HG02798 (cell line): ENCODE measurements at regions not wholly inside any gene's neighbourhood (a gene's known extent, or its start where the extent isn't known, plus 50 kb on each side); places are given as distances from the start of the nearest gene placed in this dataset.

Experiments
- ATAC-seq: cut with Tn5 transposase; IDR thresholded peaks from one replicate; pipeline ENCODE4 v1.9.1; 2021; ENCODE audit warnings: mild to moderate bottlenecking; ENCODE audit not compliant: unreplicated experiment, poor library complexity

DNA sequence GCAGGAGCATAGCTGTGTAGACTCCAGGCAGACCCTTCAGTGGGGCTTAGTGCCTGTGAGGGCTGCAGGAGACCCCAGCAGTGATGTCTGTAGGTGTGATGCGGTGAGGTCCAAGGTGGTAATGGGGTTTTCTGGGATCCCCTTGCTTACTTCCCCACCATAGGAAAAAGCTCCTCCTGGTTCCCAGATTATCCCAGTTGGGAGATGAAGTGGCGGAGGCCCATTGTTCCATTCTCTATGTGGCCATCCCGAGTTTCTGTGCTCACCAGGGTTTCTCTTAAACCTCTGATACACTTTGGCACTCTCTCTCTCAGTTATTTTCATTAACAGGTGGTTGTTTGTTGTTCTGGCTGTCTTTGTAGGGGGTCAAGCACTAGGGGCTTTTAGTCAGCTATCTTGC is 146.7 kb upstream of the IGF1R start:
- no peak for ATAC-seq

DNA sequence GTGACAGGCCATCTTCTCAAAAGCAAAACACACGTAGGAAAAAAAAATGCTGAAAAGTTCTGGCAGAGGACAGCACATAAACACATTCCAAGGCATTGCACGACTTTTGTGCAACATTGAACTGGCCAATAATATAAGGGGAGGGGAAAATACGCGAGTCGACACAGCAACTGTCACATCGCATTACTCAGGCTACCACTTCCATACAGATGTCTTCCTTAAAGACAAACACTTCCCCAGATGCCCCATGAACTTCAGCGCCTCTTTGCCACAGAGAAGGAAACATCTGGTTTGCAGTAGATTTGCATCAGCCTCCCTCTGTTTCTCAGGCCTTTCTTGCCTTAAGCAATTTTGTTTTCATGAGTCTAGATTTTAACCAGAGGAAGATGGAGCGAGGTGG is 144.4 kb upstream of the IGF1R start:
- ATAC-seq, result no peak

DNA sequence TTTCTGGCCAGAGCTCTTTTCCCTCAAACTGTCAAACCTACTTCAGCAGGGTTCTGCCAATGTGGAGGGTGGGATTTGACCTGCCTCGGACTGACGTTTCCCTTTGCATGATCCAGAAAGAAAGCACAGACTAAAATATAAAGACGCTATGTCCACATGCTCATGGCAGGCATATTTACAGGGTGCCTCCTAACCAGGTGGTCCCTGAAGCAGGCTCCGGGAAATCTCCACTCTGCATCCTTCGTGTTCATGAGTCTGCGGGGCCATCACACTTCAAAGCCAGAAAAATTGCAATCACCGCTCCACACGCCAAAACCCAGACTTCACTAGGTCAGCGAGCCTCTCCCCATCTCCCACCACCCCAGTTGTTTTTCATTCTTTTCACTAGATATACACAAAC is 143.3 kb upstream of the IGF1R start:
- ATAC-seq, result no peak

DNA sequence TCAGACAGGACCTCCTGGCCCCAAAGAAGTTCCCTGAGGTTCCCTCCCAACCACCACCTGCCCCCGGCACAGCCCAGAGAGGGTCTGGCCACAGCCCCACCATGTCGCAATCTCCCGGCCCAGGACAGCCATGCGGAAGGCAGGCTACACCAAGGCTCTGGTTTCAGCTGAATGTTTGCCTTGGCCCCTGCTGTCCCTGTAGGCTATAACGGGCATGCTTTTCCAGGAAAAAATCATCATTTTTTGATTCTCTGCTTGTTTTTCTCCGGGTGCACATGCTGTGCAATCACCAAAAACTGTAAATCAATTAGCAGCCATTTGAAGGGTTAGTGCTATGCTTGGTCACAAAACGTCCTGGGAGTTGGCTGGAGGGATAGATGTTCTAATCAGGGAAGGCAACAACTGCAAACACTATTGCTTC is 142.7 kb upstream of the IGF1R start:
- no peak for ATAC-seq

DNA sequence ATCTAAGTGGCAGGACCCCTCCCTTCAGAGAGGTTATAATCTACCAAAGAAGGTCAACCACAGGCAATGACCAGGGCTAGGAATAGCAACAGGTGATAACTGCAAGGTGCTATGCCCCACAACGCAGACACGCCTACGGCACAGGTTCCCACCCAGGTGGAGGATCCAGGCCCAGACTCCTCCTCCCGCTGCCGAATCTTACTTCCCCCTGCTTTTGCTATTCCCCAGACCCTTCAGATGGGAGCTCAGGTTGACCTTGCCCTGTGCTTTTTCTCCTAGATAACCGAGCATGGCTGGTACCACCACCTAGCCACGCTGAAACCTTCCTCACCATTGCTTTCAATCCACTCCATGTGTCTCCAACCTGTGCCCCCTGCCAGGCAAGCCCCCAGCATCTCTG is 142.2 kb upstream of the IGF1R start:
- no peak for ATAC-seq

DNA sequence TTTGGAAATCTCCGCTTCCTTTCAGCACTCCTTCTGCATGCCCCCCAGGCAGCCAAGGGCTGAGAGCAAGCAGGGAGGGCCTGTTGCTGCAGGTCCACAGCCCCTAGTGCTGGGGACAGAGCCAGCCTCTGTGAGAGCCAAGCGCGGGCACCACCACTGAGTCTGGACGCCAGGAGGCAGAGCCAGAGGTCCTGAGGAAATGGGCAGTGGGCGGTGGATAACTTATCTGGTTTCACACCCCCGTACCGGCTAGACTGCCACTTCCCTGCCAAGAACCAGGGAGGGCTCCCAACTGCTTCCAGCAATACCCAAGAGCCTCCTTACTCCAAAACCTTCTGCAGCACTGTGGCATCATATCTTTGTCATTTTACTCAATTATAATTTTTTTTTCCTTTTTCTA is 141.6 kb upstream of the IGF1R start:
- ATAC-seq, result no peak

DNA sequence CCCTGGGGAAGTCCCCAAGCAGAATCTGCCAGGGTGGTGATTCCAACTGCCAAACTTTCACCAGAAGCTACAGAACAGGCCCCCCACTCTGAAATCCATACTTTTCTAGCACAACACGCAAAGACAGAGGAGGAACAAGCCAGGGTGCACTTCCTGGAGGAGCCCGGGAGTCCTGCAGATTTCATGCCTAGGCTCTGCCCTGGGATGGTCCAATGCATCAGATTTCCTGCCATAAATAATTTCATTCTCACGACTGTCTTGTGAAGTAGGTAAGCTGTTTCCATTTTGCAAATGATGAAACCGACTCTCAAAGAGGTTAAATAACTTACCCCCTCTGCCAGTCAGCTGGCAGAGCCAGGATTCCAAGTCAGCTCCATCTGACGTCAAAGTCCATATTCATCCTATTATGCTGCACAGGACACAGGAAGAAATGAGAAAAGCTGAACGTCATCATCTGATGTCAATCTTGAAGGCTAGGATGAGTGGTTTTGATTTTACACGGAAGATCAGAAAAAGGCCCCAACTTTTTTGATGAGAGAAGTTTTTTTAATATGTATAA is 134.8 kb upstream of the IGF1R start:
- ATAC-seq, result no peak

DNA sequence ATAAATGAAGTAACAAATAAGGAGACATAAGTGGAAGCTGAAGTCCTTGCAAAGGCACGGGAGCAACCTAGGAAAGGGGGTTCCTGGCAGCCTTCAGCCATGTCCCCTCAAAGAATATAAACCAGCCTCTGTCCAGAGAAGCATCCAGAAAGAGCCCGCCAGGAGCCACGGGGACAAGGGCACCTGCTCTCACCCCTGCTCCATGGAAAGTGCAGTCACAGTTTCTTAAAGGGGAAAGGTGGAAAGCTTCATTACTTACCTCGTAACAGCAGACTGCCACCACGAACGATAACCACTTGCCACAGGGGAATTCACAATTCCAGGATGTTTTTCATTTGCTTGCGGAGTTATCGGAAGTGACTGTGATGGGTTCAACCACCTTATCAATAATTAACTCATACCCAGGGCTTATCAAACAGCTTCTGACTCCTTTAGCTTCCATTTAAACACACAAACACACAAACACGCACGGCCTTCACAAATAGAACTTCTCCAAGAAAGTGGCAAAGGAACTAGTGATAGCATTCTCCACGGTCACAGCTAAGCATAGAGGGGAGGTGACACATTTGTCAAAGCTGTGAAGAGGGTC is 134.2 kb upstream of the IGF1R start:
- ATAC-seq, result no peak

DNA sequence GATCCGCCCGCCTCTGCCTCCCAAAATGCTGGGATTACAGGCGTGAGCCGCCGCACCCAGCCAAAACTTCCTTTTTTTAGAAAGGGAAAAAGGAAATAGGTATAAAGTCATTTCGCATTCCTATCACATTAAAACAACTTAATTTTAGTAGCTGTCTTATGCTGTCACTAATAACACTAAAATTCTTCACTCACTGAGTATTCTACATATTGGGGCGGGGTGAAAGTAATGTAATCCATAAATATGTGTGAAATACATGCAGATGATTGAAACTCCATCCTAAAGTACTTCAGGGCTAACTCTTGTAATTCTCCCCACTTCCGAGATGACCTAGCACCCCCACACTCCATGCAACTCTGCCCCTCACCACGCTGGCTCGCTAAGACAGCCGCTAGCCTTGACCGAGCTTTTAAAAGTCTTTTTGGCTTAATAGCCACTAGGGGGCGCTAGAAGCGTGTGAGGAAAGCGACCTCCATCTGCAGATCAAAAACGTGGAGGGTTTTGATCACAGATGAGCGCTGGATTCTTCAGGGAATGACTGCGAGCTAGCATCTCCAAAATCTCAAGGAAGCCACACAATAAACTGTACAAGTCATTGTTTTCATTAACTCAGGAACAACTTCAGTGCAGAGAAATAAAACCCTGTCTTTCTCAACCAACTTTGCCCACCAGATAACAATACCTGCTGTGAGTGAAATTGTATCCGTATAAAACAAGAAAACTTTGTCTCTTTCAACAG is 129.3 kb upstream of the IGF1R start:
- ATAC-seq, result peak; percentile 85

DNA sequence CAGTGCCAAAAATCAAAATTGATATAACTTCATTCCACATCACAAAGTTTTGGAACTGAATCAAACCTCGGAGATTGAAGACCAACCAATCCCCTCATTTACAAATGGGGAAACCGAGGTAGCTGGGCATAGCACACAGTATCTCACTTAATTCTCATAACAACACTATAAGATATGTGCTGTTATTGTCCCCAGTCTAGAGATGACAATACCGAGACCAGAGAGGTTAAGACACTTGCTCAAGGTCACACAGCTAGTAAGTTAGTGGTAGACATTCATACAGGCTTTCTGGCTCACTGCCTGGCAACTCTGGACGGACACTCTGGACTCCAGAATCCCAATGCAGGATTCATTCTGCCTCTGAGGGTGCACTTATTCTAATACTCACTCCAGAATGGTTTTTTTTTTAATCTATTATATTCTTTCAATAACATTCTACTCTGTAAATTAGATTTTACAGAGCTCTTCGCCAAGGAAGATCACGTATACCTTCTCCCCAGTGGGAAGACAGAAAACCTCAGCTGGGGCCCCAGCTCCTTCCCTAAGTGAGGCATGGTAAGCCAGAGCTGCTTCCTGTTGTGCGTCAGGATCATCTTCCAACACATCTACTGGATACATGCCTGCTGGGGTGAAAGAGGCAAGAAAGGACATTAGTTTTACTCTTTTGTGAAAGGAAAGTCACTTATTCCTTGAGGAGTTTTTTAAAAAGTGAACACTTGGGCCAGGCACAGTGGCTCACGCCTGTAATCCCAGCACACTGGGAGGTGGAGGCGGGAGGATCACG is 128.4 kb upstream of the IGF1R start:
- no peak for ATAC-seq

DNA sequence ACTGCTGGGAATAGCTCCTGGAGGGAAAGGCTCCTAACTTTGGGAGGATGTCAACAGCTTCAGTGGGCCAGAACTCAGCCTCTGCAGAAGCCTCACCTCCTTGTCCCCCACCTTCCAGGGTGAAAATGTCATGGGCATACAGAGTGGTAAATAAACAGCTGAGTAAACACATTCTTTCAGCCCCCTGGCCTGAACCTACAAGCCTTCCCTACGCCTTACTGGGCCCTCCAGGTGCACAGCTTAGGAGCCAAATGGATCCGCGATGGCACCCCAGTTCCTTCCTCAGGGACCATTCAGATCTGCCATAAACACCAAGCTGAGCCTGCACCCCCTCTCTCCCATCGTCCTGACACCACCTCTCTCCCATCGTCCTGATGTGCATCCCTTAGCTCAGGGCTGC is 126.2 kb upstream of the IGF1R start:
- ATAC-seq, result no peak

DNA sequence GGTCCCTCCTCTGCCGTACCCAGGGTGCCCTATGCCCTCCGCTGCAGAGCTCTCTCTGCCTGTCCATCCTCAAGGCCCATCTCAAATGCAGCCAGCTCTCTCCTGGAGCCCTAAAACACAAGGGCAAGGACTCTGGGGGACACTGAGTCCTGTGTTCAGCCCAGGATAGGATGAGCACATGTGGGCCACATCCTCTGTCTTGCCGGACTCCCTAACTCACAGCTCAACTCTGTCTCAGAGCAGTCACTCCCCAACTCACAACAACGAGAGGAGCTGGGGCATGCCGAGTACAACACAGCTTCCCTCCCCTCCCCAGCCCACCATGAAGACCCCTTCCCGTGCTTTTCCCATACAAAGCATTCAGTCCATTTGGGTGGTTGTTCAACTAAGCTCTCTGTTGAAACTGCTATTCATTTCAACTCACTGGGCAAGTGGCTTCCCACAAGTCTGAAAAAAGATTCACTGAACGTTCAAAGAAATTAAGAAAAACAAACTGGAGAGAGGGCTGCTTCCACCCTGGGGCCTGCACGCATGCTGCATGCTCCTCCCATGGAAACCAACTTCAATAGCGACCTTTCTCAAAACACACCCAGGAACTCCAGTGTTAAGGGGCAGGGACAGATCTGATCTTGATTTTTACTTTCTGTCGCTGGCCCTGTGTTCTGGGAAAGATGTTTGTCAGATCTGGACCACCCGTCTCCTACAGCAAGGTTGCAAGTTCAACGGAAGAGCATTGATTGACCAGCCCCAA is 124.3 kb upstream of the IGF1R start:
- ATAC-seq, result no peak

DNA sequence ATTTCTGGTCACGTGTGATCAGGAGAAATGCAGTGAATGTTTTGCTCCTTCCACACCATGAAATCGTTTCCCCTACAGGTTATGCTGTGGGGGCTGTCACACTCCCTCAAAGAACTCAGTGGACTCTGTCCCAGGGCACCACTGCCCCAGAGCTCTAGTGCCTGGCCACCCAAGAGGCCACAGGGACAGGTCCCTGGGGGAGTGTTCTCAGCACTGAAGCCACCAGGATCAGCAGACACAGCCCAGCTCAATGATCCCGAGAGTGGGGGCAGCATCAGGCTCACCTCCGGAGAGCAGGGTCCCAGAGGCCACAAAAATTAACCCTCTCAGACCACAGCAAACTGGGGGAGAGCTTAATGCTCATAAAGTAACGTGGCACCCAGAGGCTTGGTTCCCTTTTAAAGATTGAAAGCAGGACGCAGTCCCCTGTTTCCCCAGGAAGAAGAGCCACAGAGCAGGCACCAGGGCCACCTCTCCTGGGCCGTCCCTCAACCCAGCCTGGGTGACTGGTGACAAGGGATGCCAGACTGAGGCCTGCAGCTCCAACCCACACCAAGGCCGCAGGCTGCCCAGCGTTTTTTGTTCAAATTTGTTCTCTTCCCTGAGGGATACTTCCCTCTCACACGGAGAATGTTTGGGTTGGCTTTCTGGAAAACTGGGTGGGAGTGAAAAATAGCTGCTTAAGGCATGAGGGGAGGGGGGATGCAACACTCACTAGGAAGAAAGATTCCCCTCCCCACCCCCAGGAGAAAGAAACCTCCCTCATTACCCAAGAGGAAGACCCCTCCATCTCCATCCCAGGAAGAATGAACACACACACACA is 123.3 kb upstream of the IGF1R start:
- no peak for ATAC-seq

DNA sequence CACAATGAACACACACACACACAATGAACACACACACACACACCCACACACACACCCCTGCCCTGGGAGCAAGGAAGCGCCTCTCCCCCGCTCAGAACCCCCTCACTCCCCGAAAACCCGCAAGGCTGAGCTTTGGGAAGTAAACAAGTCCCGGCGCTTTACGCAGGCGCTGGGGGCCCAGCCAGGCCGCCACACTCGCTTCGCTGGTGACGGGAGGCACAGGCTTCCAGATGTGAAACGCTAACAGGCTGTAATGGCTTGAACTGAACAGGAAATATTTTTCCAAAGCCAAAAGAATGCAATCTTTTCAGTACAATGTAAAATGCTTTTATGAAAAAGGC is 122.7 kb upstream of the IGF1R start:
- ATAC-seq, result no peak

DNA sequence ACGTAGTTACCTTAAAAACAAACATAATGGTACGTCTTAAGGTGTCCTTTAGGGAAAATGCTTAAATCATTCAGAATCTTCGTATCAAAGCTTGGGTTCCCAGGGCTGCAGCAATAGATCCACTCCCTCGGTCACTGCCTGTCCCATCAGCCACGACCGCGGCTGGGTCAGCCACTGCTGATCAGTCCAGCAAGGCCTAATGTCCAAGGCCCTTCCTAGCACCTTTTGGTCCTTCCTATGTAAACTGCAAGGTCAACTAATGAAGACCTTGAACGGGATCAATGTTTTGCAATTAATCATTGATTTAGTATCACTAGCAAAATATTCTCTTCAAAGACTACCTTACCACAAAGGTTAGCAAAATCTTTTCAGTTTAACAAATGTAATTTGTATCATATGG is 122.2 kb upstream of the IGF1R start:
- ATAC-seq, result no peak

DNA sequence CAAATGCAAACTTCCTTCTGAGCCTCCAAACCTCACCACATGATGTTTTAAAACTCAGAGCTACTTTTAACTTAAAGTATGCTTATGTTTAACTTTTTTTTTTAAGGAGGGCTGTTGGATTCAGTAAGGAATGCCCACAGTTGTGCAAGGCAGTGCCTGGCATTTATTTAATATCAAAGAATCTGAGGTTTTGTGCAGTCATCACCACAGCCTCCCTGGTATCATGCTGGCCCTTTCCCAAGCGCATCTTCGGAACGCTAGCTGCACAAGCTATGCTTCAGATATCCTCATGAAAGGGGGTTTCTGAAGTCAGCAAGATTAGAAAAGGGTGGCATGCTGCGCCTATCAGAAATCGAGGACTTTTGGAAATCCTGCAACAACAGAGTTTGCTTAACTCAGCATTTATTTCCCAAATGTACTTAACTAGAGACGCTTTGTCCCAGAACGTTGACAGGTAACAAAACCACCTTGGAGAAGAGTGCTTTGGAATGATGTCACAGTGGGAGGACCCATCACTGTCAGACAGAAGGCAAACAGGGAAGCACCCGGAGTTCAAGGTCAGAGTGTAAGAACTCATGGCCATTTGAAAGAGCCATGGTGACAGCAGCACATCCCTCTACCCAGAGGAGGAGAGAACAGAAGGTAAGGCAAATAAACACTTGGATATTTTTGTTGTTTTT is 120.2 kb upstream of the IGF1R start:
- ATAC-seq, result no peak

DNA sequence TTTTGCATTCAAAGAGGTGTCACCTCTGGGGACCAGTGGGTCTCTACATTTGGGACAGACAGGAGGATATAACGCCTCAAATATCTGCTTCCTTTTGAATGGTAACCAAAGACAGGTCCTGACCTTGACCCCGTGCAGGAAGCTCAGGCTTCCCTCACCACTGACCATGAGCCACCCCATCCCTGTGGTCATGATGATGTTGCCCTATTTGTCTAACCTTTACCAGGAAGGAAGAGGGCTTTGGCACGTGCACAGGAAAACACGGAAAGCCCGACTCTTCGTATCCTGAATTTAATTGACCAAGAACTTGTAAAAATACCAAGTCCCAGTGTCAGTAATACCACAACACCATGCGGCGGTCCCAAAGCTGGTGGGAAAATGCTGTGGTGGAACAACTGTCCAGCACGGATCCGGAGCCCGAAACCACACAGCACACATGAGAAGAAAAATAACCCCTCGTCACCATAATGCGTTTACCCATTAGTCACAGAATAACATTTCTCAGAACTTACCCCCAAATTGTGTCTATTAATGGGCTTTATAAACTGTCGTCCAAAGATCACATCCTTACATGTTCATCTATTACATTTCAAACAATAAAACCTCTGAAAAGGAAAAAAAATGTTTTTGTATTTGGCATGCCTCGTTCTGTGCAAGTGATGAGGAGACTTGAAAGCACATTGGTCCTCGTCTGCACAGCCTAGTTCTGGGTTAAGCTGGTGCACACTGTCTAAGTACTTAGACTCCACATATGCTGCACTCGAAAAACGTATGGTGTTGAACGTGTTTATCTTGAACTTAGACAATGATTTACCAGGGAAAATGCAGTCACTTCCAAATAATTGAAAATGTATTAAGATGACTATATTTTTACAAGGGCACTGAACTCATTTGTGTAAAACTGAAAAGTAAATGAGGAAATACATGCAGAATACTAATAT is 118.9 kb upstream of the IGF1R start:
- ATAC-seq, result no peak

DNA sequence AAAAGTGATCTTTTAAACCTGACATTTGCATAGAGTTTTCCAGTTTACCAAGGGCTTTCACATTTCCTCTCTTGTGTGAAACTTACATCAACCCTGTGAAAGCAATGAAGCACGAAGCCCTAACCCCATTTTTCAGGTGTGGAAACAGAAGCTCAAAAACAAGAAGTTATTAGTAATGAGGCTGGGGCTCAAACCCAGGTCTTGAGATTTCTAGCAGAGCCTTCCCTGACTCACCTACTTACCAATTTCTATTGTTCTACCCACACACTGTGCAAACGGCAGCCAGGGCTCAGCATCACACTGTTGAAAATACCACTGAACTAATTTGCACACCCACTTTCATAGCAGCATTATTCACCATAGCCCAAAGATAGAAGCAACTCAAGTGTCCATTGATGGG is 117.8 kb upstream of the IGF1R start:
- no peak for ATAC-seq
